ENCODE measurements at regions not wholly inside any gene's neighbourhood (a gene's known extent, or its start where the extent isn't known, plus 50 kb on each side); places are given as distances from the start of the nearest gene placed in this dataset.

DNA sequence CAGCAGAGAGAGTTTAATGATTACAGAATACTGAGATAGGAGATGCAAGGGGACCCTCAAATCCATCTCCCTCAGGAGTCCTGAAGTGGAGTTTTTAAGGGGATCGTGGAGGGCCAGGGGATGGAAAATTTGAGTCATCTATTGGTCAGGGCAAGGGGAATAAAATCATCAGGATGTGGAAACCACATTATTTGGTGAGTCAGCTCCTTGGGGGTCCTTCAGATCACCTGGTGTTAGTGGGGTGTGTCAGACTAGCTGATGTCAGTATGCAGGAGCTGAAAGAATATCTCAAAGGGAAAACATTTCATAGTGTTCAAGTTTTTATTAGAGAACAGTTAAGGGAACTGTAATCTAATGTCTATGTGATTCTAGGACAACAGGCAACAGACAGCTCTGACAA is 183.0 kb upstream of the FTMT start:
- Mint-ChIP-seq H3K27me3 (no peaks in the 10 kb centered on the region), H3K9me3 (ENCODE audit: low read depth) (peaks cover 9% of the 10 kb centered on the region), H3K36me3 (ENCODE audit: low read depth) (no peaks in the 10 kb centered on the region), H3K4me1 (no peaks in the 10 kb centered on the region), H3K27ac (no peak overlapping the region), H3K4me3 (no peak overlapping the region)
- intact Hi-C loops (cut with DNase I, micrococcal nuclease) = no loop called here
- no peak for DNase-seq
- CTCF ChIA-PET = no interaction called here
- POLR2A ChIA-PET = no interaction called here
- ATAC-seq = no peak

DNA sequence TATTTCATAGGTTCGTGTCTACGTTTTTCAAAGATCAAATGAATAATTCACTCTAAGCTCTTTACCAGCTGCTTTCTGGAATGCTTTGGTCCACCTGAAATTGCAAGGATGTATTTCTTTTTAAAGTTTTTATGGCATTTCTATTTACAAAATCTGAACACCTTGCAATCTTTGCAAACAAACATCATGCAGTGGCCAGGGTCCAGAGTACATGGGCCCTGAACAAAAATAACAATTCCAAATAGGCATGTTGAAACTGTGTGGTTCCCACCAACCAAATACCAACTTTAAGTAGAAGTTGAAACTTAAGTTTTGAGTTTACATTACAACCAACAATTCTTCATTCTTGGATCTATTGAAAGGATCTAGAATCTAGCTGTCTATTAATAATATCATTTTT is 180.1 kb upstream of the FTMT start:
- Mint-ChIP-seq H3K27ac (no peak overlapping the region), H3K4me1 (no peaks in the 10 kb centered on the region), H3K9me3 (ENCODE audit: low read depth) (peaks cover 5% of the 10 kb centered on the region), H3K27me3 (no peaks in the 10 kb centered on the region), H3K4me3 (no peak overlapping the region), H3K36me3 (ENCODE audit: low read depth) (no peaks in the 10 kb centered on the region)
- no peak for DNase-seq
- ChIA-PET CTCF (interaction anchor here (1.1 kb wide), 1 partner anchor 34 kb away, joined by 3 read pairs; no protein-coding TSS in a partner anchor), POLR2A (no interaction called here)
- ATAC-seq = no peak
- intact Hi-C loops (cut with DNase I, micrococcal nuclease) = no loop called here

DNA sequence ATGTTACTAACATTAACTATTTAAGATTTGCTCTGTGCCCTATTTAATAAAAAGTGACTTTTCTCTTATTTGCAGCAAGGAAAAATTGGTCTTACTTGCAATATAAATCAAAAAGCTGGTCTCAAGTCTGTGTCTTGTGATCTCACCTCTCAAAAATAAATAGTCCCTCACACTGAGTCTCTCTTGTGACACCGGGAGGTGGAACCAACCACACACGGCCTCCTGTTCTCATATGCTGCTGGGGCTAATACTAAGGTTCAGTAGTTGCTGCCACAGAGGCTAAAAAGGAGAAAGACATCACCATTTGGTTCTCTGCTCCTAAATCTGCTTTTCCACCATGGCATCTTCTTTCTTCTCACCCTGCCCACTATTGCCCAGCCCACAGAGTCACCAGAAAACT is 175.8 kb upstream of the FTMT start:
- ATAC-seq (no peak), DNase-seq (no peak)
- Mint-ChIP-seq H3K27me3 (no peaks in the 10 kb centered on the region), H3K36me3 (ENCODE audit: low read depth) (no peaks in the 10 kb centered on the region), H3K27ac (no peak overlapping the region), H3K9me3 (ENCODE audit: low read depth) (peaks cover 7% of the 10 kb centered on the region), H3K4me1 (no peaks in the 10 kb centered on the region), H3K4me3 (no peak overlapping the region)
- intact Hi-C loops (cut with DNase I, micrococcal nuclease) = no loop called here
- ChIA-PET CTCF (no interaction called here), POLR2A (no interaction called here)

DNA sequence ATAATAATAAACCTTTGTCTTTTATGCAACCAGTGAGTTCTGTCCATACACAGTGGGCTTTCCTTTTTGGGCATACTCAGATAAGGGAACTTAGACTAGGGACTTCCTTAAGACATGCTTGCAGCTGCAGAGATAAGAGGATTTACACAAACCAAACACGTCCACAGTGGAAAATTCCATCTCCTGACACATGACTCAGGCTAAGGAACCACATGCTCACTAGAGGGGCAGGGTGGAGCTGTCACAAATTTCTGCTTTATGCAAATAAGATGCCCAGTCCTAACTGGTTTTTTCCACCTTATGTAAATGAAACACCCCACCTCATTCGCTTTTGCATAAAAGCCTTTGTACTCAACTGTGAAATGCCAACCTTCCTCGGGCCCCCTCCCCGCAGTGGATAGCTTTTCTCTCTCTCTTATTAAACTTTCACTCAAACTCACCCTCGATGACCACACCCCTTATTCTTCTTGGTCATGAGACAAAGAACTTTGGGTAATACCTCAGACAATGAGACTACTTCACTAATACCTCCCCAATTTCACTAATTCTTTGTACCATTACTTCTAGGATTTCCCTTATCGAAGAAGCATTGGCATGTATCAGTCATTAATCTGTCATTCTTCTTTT is 170.3 kb upstream of the FTMT start:
- CTCF ChIA-PET = no interaction called here
- no peak overlapping the region for H3K4me3 Mint-ChIP-seq
- no peaks in the 10 kb centered on the region for H3K4me1 Mint-ChIP-seq
- POLR2A ChIA-PET = no interaction called here
- H3K27ac Mint-ChIP-seq = no peak overlapping the region
- intact Hi-C loops (cut with DNase I, micrococcal nuclease) = no loop called here
- DNase-seq = no peak
- no peaks in the 10 kb centered on the region for H3K36me3 Mint-ChIP-seq (ENCODE audit: low read depth)
- H3K27me3 Mint-ChIP-seq = no peaks in the 10 kb centered on the region
- no peak for ATAC-seq
- peaks cover 13% of the 10 kb centered on the region for H3K9me3 Mint-ChIP-seq (ENCODE audit: low read depth)

DNA sequence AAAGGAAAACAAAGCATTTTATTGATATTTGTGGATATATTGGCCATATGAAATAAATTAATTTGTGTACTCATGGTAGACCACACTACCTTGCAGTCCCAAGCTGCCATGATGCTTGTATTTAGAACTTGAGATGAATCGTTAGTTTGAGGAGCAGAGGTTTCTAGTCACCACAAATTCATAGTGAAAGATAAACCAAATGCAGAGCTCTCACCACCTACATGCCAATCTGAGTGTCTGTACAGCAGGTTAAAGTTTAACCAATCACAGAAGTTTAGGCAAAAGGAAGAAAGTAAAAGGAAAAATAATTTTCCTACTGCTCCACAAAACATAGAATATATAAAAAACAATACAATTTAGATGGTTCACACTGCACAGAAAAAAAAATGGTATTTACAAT is 163.6 kb upstream of the FTMT start:
- Mint-ChIP-seq H3K36me3 (ENCODE audit: low read depth) (no peaks in the 10 kb centered on the region), H3K9me3 (ENCODE audit: low read depth) (no peaks in the 10 kb centered on the region), H3K27ac (no peak overlapping the region), H3K4me1 (no peaks in the 10 kb centered on the region), H3K27me3 (no peaks in the 10 kb centered on the region), H3K4me3 (no peak overlapping the region)
- CTCF ChIA-PET = interaction anchor here (0.6 kb wide), 1 partner anchor 261 kb away, joined by 3 read pairs; no protein-coding TSS in a partner anchor
- POLR2A ChIA-PET = no interaction called here
- DNase-seq (no peak), ATAC-seq (no peak)
- intact Hi-C loops (cut with DNase I, micrococcal nuclease) = no loop called here

DNA sequence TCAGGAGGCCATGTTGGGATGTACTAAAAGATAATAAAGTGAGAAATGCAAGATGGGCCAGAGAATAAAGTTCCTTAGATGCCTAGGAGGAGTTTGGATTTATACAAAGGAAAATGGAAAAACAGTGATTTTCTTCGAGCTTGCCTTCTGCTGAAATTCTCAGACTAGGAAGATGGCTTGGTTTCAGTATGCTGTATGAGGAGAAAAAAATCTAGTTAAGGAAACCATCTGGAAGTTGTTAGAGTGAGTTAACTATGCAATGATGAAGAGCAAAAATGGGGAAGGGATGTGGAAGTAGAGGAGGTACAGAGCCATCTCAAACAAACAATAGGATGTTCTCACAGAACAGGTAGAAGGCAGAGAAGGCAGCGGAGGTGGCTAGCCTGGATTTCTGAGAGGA is 162.9 kb upstream of the FTMT start:
- Mint-ChIP-seq H3K4me1 (no peaks in the 10 kb centered on the region), H3K36me3 (ENCODE audit: low read depth) (no peaks in the 10 kb centered on the region), H3K27ac (no peak overlapping the region), H3K9me3 (ENCODE audit: low read depth) (no peaks in the 10 kb centered on the region), H3K27me3 (no peaks in the 10 kb centered on the region), H3K4me3 (no peak overlapping the region)
- ATAC-seq = no peak
- no peak for DNase-seq
- ChIA-PET CTCF (interaction anchor here (0.6 kb wide), 1 partner anchor 261 kb away, joined by 3 read pairs; no protein-coding TSS in a partner anchor), POLR2A (no interaction called here)
- intact Hi-C loops (cut with DNase I, micrococcal nuclease) = no loop called here

DNA sequence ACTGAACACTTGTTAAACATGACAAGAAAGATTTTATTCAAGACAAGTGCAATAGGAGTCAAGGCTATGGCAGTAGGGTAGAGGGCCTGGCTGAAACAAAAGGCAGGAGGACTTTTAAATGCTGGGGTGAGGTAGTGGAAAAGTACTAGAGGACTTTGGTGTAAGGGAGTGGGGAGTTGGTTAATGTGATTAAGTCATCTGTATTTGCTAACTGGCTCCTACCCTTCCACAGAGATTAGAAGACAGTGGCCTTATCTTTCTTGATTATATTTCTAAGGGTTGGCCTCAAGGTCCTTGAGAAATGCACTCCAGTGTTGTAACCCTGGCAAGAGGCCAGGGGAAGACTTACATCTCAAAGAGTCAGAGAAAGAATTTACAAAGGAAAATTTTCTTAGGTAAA is 160.2 kb upstream of the FTMT start:
- DNase-seq (no peak), ATAC-seq (no peak)
- intact Hi-C loops (cut with DNase I, micrococcal nuclease) = no loop called here
- H3K4me3 Mint-ChIP-seq = no peak overlapping the region
- no peaks in the 10 kb centered on the region for H3K27me3 Mint-ChIP-seq
- H3K9me3 Mint-ChIP-seq (ENCODE audit: low read depth) = no peaks in the 10 kb centered on the region
- ChIA-PET CTCF (no interaction called here), POLR2A (no interaction called here)
- no peaks in the 10 kb centered on the region for H3K36me3 Mint-ChIP-seq (ENCODE audit: low read depth)
- H3K4me1 Mint-ChIP-seq = no peaks in the 10 kb centered on the region
- H3K27ac Mint-ChIP-seq = no peak overlapping the region

DNA sequence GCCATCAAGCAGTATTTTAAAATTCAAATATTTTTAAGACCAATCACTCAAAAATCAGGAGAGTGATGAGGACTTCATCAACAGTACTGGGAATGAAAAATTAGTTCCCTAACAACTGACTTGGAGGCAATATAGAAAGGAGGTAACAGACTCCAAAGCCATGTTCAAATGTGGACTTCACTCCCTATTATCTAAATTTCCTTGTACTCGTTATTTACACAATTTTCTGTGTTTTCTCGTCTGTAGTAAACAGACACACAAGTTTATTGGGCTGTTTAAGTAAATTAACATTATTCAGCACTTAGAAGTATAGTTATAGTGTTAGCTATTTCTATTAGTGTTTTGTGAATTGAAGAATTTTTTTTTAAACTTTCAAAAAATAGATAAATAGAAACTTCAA is 159.5 kb upstream of the FTMT start:
- Mint-ChIP-seq H3K4me1 (no peaks in the 10 kb centered on the region), H3K9me3 (ENCODE audit: low read depth) (no peaks in the 10 kb centered on the region), H3K4me3 (no peak overlapping the region), H3K27ac (no peak overlapping the region), H3K36me3 (ENCODE audit: low read depth) (no peaks in the 10 kb centered on the region), H3K27me3 (no peaks in the 10 kb centered on the region)
- ChIA-PET POLR2A (no interaction called here), CTCF (no interaction called here)
- no peak for ATAC-seq
- DNase-seq = no peak
- intact Hi-C loops (cut with DNase I, micrococcal nuclease) = no loop called here

- intact Hi-C loops (cut with DNase I, micrococcal nuclease) = no loop called here
- CTCF ChIA-PET = no interaction called here
- ATAC-seq = no peak
- Mint-ChIP-seq H3K27ac (no peak overlapping the region), H3K36me3 (ENCODE audit: low read depth) (no peaks in the 10 kb centered on the region), H3K9me3 (ENCODE audit: low read depth) (no peaks in the 10 kb centered on the region), H3K4me3 (no peak overlapping the region), H3K4me1 (no peaks in the 10 kb centered on the region), H3K27me3 (no peaks in the 10 kb centered on the region)
- POLR2A ChIA-PET = no interaction called here
- DNase-seq = no peak
Measured at GRCh38 chr5:121693864-121694263, 157.8 kb upstream of the FTMT start.

GRCh38 chr5:121695307-121695706 is 156.4 kb upstream of the FTMT start:
- ChIA-PET POLR2A (no interaction called here), CTCF (no interaction called here)
- no peak overlapping the region for H3K4me3 Mint-ChIP-seq
- DNase-seq (no peak), ATAC-seq (no peak)
- no peaks in the 10 kb centered on the region for H3K4me1 Mint-ChIP-seq
- H3K9me3 Mint-ChIP-seq (ENCODE audit: low read depth) = no peaks in the 10 kb centered on the region
- no peaks in the 10 kb centered on the region for H3K36me3 Mint-ChIP-seq (ENCODE audit: low read depth)
- H3K27ac Mint-ChIP-seq = no peak overlapping the region
- intact Hi-C loops (cut with DNase I, micrococcal nuclease) = no loop called here
- no peaks in the 10 kb centered on the region for H3K27me3 Mint-ChIP-seq

DNA sequence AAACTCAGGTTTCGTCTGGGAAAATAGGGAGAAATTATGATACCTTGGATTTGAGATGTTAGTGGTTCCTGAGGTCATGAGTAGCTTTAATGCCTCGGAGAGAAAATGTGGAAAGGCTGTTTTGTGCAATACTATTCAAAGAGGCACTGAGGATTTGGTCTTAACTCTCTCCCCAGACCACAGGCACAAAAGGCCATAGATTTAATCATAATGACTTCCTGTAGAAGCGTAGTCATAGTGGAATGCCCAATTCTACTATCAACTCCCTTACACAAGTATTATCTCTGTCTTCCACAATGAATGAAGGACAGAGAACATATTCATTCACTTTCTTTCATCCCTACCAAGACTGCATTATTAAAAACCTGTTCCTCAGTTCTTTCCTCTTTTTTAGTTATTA is 153.0 kb upstream of the FTMT start:
- no peaks in the 10 kb centered on the region for H3K27me3 Mint-ChIP-seq
- no peak for ATAC-seq
- no peak overlapping the region for H3K4me3 Mint-ChIP-seq
- DNase-seq = no peak
- POLR2A ChIA-PET = no interaction called here
- CTCF ChIA-PET = no interaction called here
- H3K4me1 Mint-ChIP-seq = no peaks in the 10 kb centered on the region
- no peaks in the 10 kb centered on the region for H3K36me3 Mint-ChIP-seq (ENCODE audit: low read depth)
- H3K27ac Mint-ChIP-seq = no peak overlapping the region
- intact Hi-C loops (cut with DNase I, micrococcal nuclease) = no loop called here
- no peaks in the 10 kb centered on the region for H3K9me3 Mint-ChIP-seq (ENCODE audit: low read depth)

GRCh38 chr5:121701731-121702130 is 150.0 kb upstream of the FTMT start:
- no peaks in the 10 kb centered on the region for H3K36me3 Mint-ChIP-seq (ENCODE audit: low read depth)
- POLR2A ChIA-PET = no interaction called here
- H3K4me1 Mint-ChIP-seq = no peaks in the 10 kb centered on the region
- no peak for ATAC-seq
- H3K27me3 Mint-ChIP-seq = no peaks in the 10 kb centered on the region
- CTCF ChIA-PET = no interaction called here
- intact Hi-C loops (cut with DNase I, micrococcal nuclease) = no loop called here
- DNase-seq = no peak
- H3K4me3 Mint-ChIP-seq = no peak overlapping the region
- H3K9me3 Mint-ChIP-seq (ENCODE audit: low read depth) = no peaks in the 10 kb centered on the region
- H3K27ac Mint-ChIP-seq = no peak overlapping the region

DNA sequence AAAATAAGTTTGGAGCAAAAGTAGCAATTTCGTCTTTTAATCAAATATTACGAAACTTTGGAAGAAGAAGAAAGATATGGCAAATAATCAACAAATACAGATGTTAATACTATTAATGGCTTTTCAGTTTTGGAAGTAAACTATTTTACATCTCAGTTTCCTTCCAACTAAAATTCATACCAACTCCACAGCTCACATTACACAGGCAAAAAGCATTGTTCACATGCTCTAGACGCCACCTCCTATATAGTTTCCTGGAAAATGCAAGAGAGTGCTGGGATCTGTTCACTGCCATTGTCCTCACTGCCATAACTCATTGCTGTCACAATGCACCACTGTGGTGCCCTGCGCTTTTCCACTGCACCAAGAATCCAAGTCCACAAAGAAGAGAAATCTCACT is 149.0 kb upstream of the FTMT start:
- no peaks in the 10 kb centered on the region for H3K9me3 Mint-ChIP-seq (ENCODE audit: low read depth)
- no peaks in the 10 kb centered on the region for H3K27me3 Mint-ChIP-seq
- H3K4me1 Mint-ChIP-seq = no peaks in the 10 kb centered on the region
- POLR2A ChIA-PET = interaction anchor here (0.6 kb wide), 1 partner anchor 1018 kb away, joined by 4 read pairs; no protein-coding TSS in a partner anchor
- no peaks in the 10 kb centered on the region for H3K36me3 Mint-ChIP-seq (ENCODE audit: low read depth)
- intact Hi-C loops (cut with DNase I, micrococcal nuclease) = no loop called here
- ATAC-seq (no peak), DNase-seq (no peak)
- CTCF ChIA-PET = no interaction called here
- no peak overlapping the region for H3K4me3 Mint-ChIP-seq
- no peak overlapping the region for H3K27ac Mint-ChIP-seq
